BJ (cell line): ENCODE measurements at regions not wholly inside any gene's neighbourhood (a gene's known extent, or its start where the extent isn't known, plus 50 kb on each side); places are given as distances from the start of the nearest gene placed in this dataset.

Experiments
- CTCF ChIA-PET: fragments of 350-600 bp; formaldehyde crosslinking; extraction: SDS; loops from one replicate; lab custom pipeline; 2021; ENCODE audit warnings: antibody characterized with exemption, inconsistent platforms; lab: Yijun Ruan, JAX
- POLR2A ChIA-PET: fragments of 300-600 bp; sonication (Branson Sonifier 250); formaldehyde crosslinking; extraction: SDS; loops from one replicate; lab custom pipeline; 2021; ENCODE audit warnings: antibody characterized with exemption; lab: Charles Lee
- DNase-seq: peaks from one replicate; pipeline ENCODE4 v3.0.0-alpha.2; 2011; ENCODE audit warnings: low read depth
- H3K27me3 ChIP-seq: 2 replicates; pipeline ENCODE4 v1.6.0; 2011; ENCODE audit warnings: low read length; ENCODE audit not compliant: control insufficient read depth, insufficient read depth
- H3K36me3 ChIP-seq: 2 replicates; pipeline ENCODE4 v1.5.1; 2011; ENCODE audit warnings: low read length; ENCODE audit not compliant: control insufficient read depth, insufficient read depth
- H3K4me3 ChIP-seq: 2 replicates; pipeline ENCODE4 v1.5.1; 2011; ENCODE audit warnings: low read depth, mild to moderate bottlenecking, control low read depth, low read length
- TF ChIP-seq, protein P1 (sequence below): IDR thresholded peaks from 2 replicates; pipeline ENCODE4 v1.5.1; 2011; ENCODE audit warnings: low read depth, mild to moderate bottlenecking, control low read depth, inconsistent platforms, low read length, moderate library complexity; ENCODE audit not compliant: insufficient read depth

DNA sequence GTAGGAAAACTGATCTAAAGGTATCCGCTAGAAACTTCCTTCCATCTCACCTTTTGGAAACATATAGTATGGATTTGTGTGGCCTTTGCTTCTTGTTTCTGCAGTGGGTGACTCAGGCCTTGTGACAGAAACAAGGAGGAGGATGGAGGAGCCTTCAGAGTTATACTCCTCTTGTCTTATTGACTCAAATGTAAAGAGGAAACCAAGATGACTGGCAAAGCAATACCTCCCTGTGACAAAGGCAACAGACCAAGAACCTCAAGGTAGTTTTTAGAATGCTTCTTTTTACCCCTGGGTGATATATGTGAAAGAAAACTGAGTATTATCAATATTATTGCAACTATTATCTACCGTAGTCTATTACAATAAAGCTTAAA lies 123.3 kb upstream of the SLIT3 start:
- CTCF ChIA-PET = interaction anchor here (1.1 to 1.3 kb wide), 3 partner anchors 10 to 26 kb away, joined by 3 read pairs; no protein-coding TSS in a partner anchor
- Histone ChIP-seq H3K36me3 (no peaks in the 10 kb centered on the region), H3K27me3 (no peaks in the 10 kb centered on the region), H3K4me3 (no peak overlapping the region)
- POLR2A ChIA-PET = no interaction called here
- TF ChIP-seq, protein P1, sequence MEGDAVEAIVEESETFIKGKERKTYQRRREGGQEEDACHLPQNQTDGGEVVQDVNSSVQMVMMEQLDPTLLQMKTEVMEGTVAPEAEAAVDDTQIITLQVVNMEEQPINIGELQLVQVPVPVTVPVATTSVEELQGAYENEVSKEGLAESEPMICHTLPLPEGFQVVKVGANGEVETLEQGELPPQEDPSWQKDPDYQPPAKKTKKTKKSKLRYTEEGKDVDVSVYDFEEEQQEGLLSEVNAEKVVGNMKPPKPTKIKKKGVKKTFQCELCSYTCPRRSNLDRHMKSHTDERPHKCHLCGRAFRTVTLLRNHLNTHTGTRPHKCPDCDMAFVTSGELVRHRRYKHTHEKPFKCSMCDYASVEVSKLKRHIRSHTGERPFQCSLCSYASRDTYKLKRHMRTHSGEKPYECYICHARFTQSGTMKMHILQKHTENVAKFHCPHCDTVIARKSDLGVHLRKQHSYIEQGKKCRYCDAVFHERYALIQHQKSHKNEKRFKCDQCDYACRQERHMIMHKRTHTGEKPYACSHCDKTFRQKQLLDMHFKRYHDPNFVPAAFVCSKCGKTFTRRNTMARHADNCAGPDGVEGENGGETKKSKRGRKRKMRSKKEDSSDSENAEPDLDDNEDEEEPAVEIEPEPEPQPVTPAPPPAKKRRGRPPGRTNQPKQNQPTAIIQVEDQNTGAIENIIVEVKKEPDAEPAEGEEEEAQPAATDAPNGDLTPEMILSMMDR = no peak
- no peak for DNase-seq

DNA sequence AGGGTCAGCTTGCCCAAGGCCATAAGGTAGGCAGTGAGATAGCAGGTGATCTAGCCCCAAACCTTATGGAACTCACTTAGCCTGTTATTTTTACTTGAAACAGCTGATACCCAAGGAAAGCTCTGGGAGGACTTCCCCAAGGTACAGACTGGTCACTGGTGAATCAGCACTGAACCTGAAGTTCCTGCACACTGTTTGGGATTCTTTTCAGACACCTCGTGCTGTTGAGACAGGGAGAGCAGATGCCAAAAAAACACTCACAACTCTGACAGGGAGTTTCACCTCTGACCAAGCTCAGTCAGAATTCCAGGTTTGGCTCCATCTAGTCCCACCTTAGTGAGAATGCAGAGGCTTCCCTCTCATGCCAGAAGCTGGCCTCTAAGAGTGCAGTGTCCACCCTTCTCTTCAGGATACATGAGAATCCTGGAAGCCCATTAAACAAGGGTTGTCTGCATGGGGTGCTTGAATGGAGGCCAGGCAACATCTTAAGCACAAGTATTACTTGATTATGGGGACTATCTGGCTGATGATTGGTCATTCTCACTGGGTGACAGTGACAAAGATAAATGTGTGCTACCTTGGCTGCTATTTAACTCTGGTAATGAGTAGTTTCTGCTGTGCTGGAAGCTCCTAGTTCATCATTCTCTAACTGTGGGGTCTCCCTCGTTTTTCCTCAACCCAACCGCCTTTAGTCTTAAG lies 122.8 kb upstream of the SLIT3 start:
- no peaks in the 10 kb centered on the region for H3K27me3 ChIP-seq
- H3K4me3 ChIP-seq = no peak overlapping the region
- ChIA-PET POLR2A (no interaction called here), CTCF (interaction anchor here (1.3 kb wide), 2 partner anchors 11 to 25 kb away, joined by 3 read pairs; no protein-coding TSS in a partner anchor)
- no peaks in the 10 kb centered on the region for H3K36me3 ChIP-seq
- no peak for DNase-seq
- TF ChIP-seq, protein P1 = no peak

DNA sequence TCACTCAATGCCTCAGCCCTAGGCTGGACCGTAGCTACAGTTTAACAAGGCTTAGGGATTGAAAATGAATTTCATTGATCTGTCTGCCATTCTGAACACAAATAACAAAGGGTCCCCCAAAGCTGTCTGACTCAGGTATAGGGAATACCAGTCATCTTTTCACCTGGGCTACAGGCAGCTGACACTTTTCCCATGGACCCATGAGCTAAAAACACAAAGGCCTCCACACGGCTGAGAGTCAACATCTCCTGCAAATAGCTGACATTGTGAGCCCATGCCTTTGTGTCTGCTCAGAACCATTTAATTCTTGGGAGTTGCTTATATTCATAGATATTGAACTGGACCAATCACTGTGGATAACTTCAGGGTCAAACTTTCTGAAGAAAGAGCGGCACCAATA lies 121.1 kb upstream of the SLIT3 start:
- TF ChIP-seq, protein P1 = no peak
- DNase-seq = no peak
- ChIA-PET CTCF (no interaction called here), POLR2A (no interaction called here)
- no peaks in the 10 kb centered on the region for H3K36me3 ChIP-seq
- H3K27me3 ChIP-seq = no peaks in the 10 kb centered on the region
- no peak overlapping the region for H3K4me3 ChIP-seq

DNA sequence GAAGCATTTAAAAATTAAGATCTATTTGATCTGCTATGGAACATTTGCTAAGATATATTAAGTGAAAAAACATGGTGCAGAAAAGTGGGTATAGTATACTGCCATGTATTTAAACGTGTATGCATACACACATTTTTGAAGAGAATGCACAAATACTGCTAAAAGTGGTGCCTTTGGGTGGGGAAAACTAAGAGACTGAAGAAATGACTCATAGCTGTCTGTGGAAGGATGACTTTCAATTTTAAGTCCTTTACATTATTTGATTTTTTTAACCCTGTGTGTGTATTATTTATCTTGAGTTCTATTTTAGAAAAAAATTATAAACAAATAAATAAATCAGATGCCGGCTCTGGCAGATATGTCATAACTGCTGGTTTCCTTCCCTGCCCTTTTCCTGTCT lies 120.7 kb upstream of the SLIT3 start:
- POLR2A ChIA-PET = no interaction called here
- Histone ChIP-seq H3K27me3 (no peaks in the 10 kb centered on the region), H3K4me3 (no peak overlapping the region), H3K36me3 (no peaks in the 10 kb centered on the region)
- CTCF ChIA-PET = no interaction called here
- DNase-seq = no peak
- TF ChIP-seq, protein P1 = no peak

DNA sequence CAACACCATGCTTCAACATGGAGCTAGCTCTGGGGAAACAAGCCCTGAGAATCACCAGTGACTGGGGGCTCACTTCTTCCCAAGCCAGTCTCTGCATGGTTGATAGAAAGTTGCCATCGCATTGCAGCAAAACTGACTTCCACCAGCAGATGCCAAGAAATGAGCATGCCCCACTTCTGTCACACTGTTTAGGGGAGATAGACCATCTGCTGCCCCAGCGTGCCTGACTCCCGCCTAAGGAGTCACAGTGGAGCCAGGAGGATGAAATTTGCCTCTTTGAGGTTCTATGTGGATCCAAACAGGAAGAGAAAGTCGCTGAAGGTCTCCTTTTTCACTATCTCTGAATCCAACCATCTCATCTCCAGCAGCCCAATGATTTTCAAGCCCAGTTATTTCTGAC lies 116.7 kb upstream of the SLIT3 start:
- no peaks in the 10 kb centered on the region for H3K36me3 ChIP-seq
- ChIA-PET POLR2A (no interaction called here), CTCF (no interaction called here)
- H3K4me3 ChIP-seq = no peak overlapping the region
- TF ChIP-seq, protein P1 = no peak
- no peak for DNase-seq
- H3K27me3 ChIP-seq = no peaks in the 10 kb centered on the region
